Activated T-cell treated with anti-CD3 and anti-CD28 coated beads for 4 hours (primary cell): ENCODE measurements at regions not wholly inside any gene's neighbourhood (a gene's known extent, or its start where the extent isn't known, plus 50 kb on each side); places are given as distances from the start of the nearest gene placed in this dataset.

Source experiments
- DNase-seq: peaks from one replicate; pipeline ENCODE4 v3.0.0-alpha.2; 2020

DNA sequence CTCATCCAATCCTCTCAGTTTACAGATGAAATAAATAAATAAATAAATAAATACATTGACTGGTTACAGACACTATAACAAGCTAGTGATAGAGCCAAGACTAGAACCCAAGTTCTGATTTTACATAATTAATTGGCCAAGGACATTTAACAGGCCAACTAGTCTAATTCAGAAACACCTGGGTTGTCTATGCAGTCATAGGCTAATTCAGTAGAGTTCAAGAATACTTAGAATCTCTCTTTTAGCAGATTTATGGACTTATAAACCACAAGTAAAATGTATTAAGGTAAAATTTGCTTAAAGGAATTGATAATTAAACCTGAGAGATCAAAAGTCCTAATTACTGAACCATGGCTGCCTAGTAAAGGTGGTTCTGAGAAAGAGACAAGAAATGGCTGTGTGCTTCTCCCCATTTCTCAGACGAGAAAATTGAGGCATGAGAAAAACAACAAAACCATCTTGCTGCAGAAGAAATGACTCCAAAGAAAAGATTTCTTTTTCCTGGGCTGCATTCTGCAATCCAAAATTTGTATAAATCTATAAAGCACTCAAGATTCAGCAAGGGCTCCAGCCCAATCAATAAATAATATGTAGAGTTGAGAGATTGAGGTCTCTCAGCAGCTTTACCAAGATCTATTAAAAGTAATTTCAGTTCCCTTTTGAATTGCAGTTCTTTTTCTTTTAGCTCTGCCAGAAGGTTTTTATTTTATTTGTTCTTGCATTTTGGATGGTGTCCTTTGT is 98.3 kb downstream of the DUSP10 start:
- DNase-seq: no peak

GRCh38 chr1:221644145-221644448 is 97.8 kb downstream of the DUSP10 start:
- no peak for DNase-seq

DNA sequence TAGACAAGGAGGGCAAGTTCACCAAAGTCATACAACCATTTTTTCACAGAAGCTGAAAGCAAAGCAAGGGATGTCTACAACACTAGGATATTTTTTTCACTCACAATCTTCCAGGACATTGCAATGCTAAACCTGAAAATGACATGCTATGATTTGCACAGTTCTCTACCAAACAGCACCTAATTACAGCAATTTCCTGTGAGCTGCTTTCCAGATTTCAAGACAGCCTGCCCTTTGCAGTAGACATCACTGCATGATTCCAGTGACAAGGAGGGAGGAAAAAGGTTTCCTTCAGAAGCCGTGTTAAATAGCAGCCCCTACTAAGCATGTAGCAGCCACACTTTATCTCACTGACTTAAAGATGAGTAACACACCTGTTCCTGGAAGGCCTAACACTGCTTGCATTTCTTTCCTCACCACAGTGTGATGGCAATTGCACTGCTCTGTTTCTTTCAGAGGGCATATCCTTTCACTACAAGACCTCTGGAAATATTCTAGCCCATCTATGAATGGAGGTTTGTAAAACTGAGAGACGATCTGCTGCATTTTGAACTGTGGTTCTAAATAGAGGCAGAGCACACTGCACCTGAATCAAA is 97.1 kb downstream of the DUSP10 start:
- no peak for DNase-seq

- no peak for DNase-seq
These were observed 93.7 kb downstream of the DUSP10 start for GRCh38 chr1:221648201-221648600.
